D721Med (cell line): ENCODE measurements at regions not wholly inside any gene's neighbourhood (a gene's known extent, or its start where the extent isn't known, plus 50 kb on each side); places are given as distances from the start of the nearest gene placed in this dataset.

ENCODE experiments used
- DNase-seq: peaks from one replicate; pipeline ENCODE4 v3.0.0; 2011; ENCODE audit warnings: low spot score; ENCODE audit not compliant: insufficient read length
- FAIRE-seq: peaks from 2 replicates; lab custom pipeline; 2011; peaks lifted over from hg19 to GRCh38; lab: Jason Lieb, UNC
- CTCF ChIP-seq: IDR thresholded peaks from 2 replicates; pipeline ENCODE4 v1.5.1; 2012; ENCODE audit warnings: mild to moderate bottlenecking, control low read depth; ENCODE audit not compliant: insufficient read depth; ENCODE audit errors: missing control alignments

- no peak for TF ChIP-seq CTCF
- FAIRE-seq: no peak
- no peak for DNase-seq
These were observed 63.0 kb upstream of the FAM3C start for GRCh38 chr7:121459148-121459547.

GRCh38 chr7:121456785-121457359, 60.8 kb upstream of the FAM3C start:
- FAIRE-seq: no peak
- DNase-seq: no peak

GRCh38 chr7:121456015-121456414, 59.9 kb upstream of the FAM3C start:
- no peak for FAIRE-seq

More at GRCh38 chr7:121456785-121457359, 60.8 kb upstream of the FAM3C start:
- no peak for TF ChIP-seq CTCF

GRCh38 chr7:121452389-121452788, 56.3 kb upstream of the FAM3C start:
- DNase-seq (no peak), FAIRE-seq (no peak)
- TF ChIP-seq CTCF: no peak

More at GRCh38 chr7:121456015-121456414, 59.9 kb upstream of the FAM3C start:
- no peak for TF ChIP-seq CTCF
- DNase-seq: no peak

- FAIRE-seq: no peak
- DNase-seq: no peak
- no peak for TF ChIP-seq CTCF
These were observed 55.4 kb upstream of the FAM3C start for GRCh38 chr7:121451367-121452094.

- no peak for DNase-seq
- TF ChIP-seq CTCF: no peak
- no peak for FAIRE-seq
These were observed 54.6 kb upstream of the FAM3C start for GRCh38 chr7:121450631-121451198.

GRCh38 chr7:121449735-121450240, 53.7 kb upstream of the FAM3C start:
- no peak for FAIRE-seq
- no peak for TF ChIP-seq CTCF
- DNase-seq: no peak
